Parathyroid adenoma (tissue), 2 donors: ENCODE measurements at regions not wholly inside any gene's neighbourhood (a gene's known extent, or its start where the extent isn't known, plus 50 kb on each side); places are given as distances from the start of the nearest gene placed in this dataset.

Source experiments
- H2AFZ ChIP-seq: fragments of 300-600 bp; sonication (generic); one replicate; pipeline ENCODE4 v1.7.0; 2017; ENCODE audit warnings: antibody characterized with exemption, mild to moderate bottlenecking
- H3K27ac ChIP-seq: fragments of 300-600 bp; sonication (generic); one replicate; pipeline ENCODE4 v1.7.0; 2017
- H3K27me3 ChIP-seq: fragments of 300-600 bp; sonication (generic); one replicate; pipeline ENCODE4 v1.7.0; 2017; ENCODE audit warnings: low read length; ENCODE audit not compliant: control insufficient read depth, insufficient read depth
- H3K36me3 ChIP-seq: fragments of 300-600 bp; sonication (generic); one replicate; pipeline ENCODE4 v1.7.0; 2017; ENCODE audit warnings: low read length; ENCODE audit not compliant: control insufficient read depth, insufficient read depth
- H3K4me1 ChIP-seq: fragments of 300-600 bp; sonication (generic); one replicate; pipeline ENCODE4 v1.7.0; 2017; ENCODE audit warnings: control low read depth
- H3K4me2 ChIP-seq: fragments of 300-600 bp; sonication (generic); one replicate; pipeline ENCODE4 v1.7.0; 2017; ENCODE audit warnings: low read length
- H3K4me3 ChIP-seq: fragments of 300-600 bp; sonication (generic); one replicate; pipeline ENCODE4 v1.7.0; 2017; ENCODE audit warnings: low read depth, low read length
- H3K79me2 ChIP-seq: fragments of 300-600 bp; sonication (generic); one replicate; pipeline ENCODE4 v1.7.0; 2017; ENCODE audit warnings: control low read depth
- H3K9ac ChIP-seq: fragments of 300-600 bp; sonication (generic); one replicate; pipeline ENCODE4 v1.7.0; 2017; ENCODE audit warnings: mild to moderate bottlenecking
- H3K9me3 ChIP-seq: fragments of 300-600 bp; sonication (generic); one replicate; pipeline ENCODE4 v1.7.0; 2017; ENCODE audit warnings: low read length; ENCODE audit not compliant: control insufficient read depth
- TF ChIP-seq, protein P1 (sequence below): fragments of 300-600 bp; sonication (generic); IDR thresholded peaks from one replicate; pipeline ENCODE4 v1.7.0; 2017; ENCODE audit warnings: antibody characterized with exemption, mild to moderate bottlenecking
- donor health status: primary hyperparathyroidism.

DNA sequence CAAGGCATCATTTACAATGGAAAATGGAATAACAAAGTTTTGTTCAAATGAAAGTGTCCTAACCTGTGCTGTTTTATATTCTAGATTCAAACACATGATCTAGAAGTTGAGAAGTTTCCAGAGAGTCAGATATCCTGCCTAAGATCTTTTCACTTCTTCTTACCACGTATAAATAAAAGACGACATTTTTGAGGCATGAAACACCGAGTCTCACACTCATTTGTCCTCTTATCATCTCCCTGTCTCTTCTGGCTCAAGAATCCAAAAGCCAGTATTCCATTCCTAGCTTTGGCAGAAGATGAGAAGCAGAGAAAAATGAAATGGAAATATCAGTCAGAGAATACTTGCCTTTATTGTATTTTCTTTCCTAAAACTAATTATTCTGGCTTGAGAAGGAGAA lies 738.6 kb upstream of the NR2F2 start:
- Histone ChIP-seq H3K36me3 (no peaks in the 10 kb centered on the region), H3K27me3 (no peaks in the 10 kb centered on the region), H3K79me2 (no peaks in the 10 kb centered on the region), H3K27ac (no peak overlapping the region), H2AFZ (no peak overlapping the region), H3K4me2 (no peak overlapping the region), H3K9me3 (no peaks in the 10 kb centered on the region), H3K4me3 (no peak overlapping the region), H3K4me1 (no peaks in the 10 kb centered on the region), H3K9ac (no peak overlapping the region)
- TF ChIP-seq, protein P1, sequence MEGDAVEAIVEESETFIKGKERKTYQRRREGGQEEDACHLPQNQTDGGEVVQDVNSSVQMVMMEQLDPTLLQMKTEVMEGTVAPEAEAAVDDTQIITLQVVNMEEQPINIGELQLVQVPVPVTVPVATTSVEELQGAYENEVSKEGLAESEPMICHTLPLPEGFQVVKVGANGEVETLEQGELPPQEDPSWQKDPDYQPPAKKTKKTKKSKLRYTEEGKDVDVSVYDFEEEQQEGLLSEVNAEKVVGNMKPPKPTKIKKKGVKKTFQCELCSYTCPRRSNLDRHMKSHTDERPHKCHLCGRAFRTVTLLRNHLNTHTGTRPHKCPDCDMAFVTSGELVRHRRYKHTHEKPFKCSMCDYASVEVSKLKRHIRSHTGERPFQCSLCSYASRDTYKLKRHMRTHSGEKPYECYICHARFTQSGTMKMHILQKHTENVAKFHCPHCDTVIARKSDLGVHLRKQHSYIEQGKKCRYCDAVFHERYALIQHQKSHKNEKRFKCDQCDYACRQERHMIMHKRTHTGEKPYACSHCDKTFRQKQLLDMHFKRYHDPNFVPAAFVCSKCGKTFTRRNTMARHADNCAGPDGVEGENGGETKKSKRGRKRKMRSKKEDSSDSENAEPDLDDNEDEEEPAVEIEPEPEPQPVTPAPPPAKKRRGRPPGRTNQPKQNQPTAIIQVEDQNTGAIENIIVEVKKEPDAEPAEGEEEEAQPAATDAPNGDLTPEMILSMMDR, result no peak

DNA sequence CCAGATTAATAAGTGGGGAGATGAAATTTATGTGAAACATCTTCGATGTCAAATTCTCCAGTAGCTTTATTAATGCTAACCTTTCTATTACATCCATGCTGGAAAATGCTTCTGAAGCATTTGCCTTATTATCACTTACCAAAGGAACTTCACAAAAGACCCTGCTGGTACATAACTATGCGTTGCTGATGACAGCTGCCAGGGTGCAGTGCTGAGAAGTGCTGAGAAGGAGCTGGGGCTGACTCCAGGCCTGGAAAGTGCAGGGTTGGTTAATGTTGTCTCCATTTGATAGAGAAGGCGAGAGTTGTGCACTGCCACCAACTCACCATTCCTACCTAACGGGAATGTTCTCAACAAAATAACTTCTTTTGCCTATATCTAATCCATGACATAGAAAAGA lies 736.0 kb upstream of the NR2F2 start:
- TF ChIP-seq, protein P1, result no peak
- no peak overlapping the region for H2AFZ ChIP-seq
- no peak overlapping the region for H3K27ac ChIP-seq
- H3K9me3 ChIP-seq, result no peaks in the 10 kb centered on the region
- H3K27me3 ChIP-seq, result no peaks in the 10 kb centered on the region
- no peaks in the 10 kb centered on the region for H3K36me3 ChIP-seq
- no peaks in the 10 kb centered on the region for H3K79me2 ChIP-seq
- no peak overlapping the region for H3K4me3 ChIP-seq
- no peaks in the 10 kb centered on the region for H3K4me1 ChIP-seq
- no peak overlapping the region for H3K9ac ChIP-seq
- H3K4me2 ChIP-seq, result no peak overlapping the region

DNA sequence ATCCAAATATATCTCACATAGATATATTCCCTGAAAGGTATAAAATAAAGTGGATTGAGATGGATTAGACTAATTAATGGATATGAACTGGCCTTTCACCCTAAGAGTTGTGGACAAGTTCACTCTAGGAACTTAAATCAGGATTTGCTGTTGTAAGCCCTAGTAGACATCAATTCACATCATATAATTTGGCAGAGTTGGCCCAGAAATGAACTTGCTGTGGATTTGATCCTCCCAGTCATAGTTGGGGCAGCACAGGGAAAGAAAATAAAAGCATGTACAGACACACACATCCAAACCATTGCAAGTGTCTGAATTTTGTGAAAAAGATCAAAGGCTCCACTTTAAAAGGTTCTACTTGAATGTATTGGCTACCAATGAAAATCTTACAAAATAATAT lies 734.7 kb upstream of the NR2F2 start:
- no peak overlapping the region for H2AFZ ChIP-seq
- no peaks in the 10 kb centered on the region for H3K36me3 ChIP-seq
- no peak overlapping the region for H3K9ac ChIP-seq
- no peaks in the 10 kb centered on the region for H3K79me2 ChIP-seq
- no peaks in the 10 kb centered on the region for H3K9me3 ChIP-seq
- TF ChIP-seq, protein P1, result no peak
- no peak overlapping the region for H3K27ac ChIP-seq
- no peaks in the 10 kb centered on the region for H3K4me1 ChIP-seq
- H3K4me2 ChIP-seq, result no peak overlapping the region
- H3K27me3 ChIP-seq, result no peaks in the 10 kb centered on the region
- no peak overlapping the region for H3K4me3 ChIP-seq

DNA sequence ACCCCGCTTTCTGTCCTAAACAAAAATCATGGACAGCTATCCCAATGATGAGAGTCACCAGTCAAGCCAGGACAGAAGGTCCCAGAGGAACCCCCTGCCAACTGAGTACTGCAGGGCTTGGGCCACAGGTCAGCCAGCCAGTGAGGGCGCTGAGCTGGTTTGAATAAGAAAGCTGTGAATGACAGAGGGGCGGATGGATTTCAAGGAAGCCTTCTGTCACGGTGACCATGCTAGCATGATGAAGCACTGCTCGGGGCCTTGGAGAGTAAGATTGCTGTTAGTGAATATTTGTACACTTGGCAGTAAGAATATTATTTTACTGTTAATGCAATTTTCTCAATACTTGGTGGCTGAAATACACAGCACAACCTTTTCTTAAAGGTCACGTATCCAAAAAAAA lies 734.0 kb upstream of the NR2F2 start:
- Histone ChIP-seq H2AFZ (no peak overlapping the region), H3K27ac (no peak overlapping the region), H3K4me2 (no peak overlapping the region), H3K36me3 (no peaks in the 10 kb centered on the region), H3K9me3 (no peaks in the 10 kb centered on the region), H3K27me3 (no peaks in the 10 kb centered on the region), H3K9ac (no peak overlapping the region), H3K79me2 (no peaks in the 10 kb centered on the region), H3K4me3 (no peak overlapping the region), H3K4me1 (no peaks in the 10 kb centered on the region)
- TF ChIP-seq, protein P1, result no peak

DNA sequence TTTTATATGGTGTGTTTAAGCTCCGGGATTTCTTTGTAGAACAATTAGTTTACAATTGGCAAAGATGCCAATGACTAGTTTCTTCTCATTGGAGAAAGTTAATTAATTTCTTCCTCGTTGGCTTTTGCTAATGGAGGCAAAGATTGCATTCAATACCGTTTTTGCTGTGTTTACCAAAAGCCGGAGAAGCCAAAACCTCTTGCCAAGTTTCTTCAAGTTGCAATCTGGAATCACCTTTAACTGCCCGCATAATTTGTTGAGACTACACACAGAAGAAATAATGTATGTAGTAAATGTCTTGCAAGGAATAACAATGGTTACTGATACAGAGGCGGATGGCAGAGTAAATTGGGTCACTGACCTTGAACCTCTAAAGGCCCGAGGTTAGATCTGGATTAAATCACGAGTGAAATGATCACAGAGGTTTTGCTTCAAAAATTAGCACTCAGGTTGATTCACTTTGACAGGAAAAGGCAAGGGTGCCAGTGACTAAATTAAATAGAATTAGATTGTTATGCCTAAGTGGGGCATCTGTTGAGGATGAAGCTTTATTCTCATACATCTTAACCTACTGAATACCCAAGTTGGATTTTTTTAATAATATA lies 732.1 kb upstream of the NR2F2 start:
- no peaks in the 10 kb centered on the region for H3K79me2 ChIP-seq
- no peak overlapping the region for H2AFZ ChIP-seq
- no peak overlapping the region for H3K27ac ChIP-seq
- no peaks in the 10 kb centered on the region for H3K4me1 ChIP-seq
- no peaks in the 10 kb centered on the region for H3K9me3 ChIP-seq
- TF ChIP-seq, protein P1, result no peak
- H3K36me3 ChIP-seq, result no peaks in the 10 kb centered on the region
- no peak overlapping the region for H3K4me2 ChIP-seq
- no peak overlapping the region for H3K4me3 ChIP-seq
- H3K9ac ChIP-seq, result no peak overlapping the region
- no peaks in the 10 kb centered on the region for H3K27me3 ChIP-seq
